ENCODE measurements at regions not wholly inside any gene's neighbourhood (a gene's known extent, or its start where the extent isn't known, plus 50 kb on each side); places are given as distances from the start of the nearest gene placed in this dataset.
"Not testable (repeated sequence)": the region's sequence is repeated elsewhere in the genome, so short reads cannot be mapped to it uniquely, and the experiment has no call there.

DNA sequence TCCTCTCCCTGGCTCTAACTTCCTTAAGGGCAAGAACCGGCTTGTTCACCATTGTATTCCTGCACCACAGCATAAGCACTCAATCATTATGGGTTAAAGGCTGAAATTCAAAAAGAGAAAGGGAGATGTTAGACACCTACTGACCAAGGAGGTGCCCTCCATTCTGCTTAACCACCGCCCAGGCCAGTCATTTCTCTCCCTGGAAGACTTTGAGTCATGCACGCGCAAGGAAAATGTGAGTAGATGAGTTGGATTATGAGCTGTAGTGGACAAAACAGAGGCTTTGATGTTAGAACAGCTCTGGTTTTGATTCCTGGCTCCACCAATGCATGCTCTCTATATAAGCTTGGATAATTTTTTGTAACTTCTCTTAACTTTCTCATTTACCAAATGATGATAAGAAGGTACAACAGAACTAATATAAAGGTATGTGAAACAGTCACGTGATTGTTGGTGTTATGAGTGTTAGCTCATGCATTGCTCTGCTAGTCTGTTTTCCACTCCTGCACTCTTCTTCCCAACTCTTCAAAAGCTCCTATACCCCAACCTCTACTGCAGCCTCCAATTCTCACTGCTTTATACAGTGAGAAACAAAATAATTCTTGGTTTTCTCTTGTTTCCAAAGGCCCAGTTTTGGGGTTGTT is 148.4 kb upstream of the ATP11B start:
- DNase-seq (ENCODE audit: insufficient read length, low spot score) (no peak), FAIRE-seq (no peak)
- TF ChIP-seq TAF1 (IDR thresholded peaks at IDR 0.05; ENCODE audit: low read depth, low read length) (no peak), POLR2A (IDR thresholded peaks at IDR 0.05; ENCODE audit: low read depth, low read length) (no peak), SPI1 (IDR thresholded peaks at IDR 0.05; ENCODE audit: low read depth, low read length) (no peak), POLR2AphosphoS5 (IDR thresholded peaks at IDR 0.05; ENCODE audit: low read depth, low read length) (no peak), POU2F2 (IDR thresholded peaks at IDR 0.05; ENCODE audit: low read depth, low read length) (no peak), PAX5 (IDR thresholded peaks at IDR 0.05; ENCODE audit: insufficient read depth, low read length, severe bottlenecking) (no peak)

- TF ChIP-seq PAX5 (IDR thresholded peaks at IDR 0.05; ENCODE audit: insufficient read depth, low read length, severe bottlenecking), result no peak
- TF ChIP-seq TAF1 (IDR thresholded peaks at IDR 0.05; ENCODE audit: low read depth, low read length), result no peak
- TF ChIP-seq POU2F2 (IDR thresholded peaks at IDR 0.05; ENCODE audit: low read depth, low read length), result no peak
- no peak for TF ChIP-seq POLR2AphosphoS5 (IDR thresholded peaks at IDR 0.05; ENCODE audit: low read depth, low read length)
- no peak for TF ChIP-seq SPI1 (IDR thresholded peaks at IDR 0.05; ENCODE audit: low read depth, low read length)
- no peak for TF ChIP-seq POLR2A (IDR thresholded peaks at IDR 0.05; ENCODE audit: low read depth, low read length)
- DNase-seq (ENCODE audit: insufficient read length, low spot score) (no peak), FAIRE-seq (no peak)
These were observed 142.7 kb upstream of the ATP11B start for GRCh38 chr3:182650568-182651128.

DNA sequence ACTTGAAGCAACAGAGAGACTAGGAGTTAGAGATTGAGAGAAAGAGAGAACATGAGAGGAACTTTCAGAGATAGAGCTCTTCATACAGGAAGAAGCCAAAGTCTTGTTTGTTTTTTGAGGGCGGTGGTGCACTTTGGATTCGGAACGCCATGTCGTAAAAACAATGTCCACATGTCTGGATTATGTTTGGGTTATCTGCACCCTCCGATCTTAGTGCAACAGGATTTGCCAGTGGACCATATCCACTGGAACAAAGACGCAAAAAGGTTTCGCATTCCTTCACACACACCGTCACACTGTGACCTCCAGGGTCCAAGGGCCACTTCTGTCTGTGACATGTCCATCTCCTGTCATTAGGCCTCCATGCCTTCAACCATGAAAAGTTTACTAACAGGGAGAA is 141.8 kb upstream of the ATP11B start:
- no peak for FAIRE-seq
- no peak for DNase-seq (ENCODE audit: insufficient read length, low spot score)
- no peak for TF ChIP-seq POLR2A (IDR thresholded peaks at IDR 0.05; ENCODE audit: low read depth, low read length)
- TF ChIP-seq POLR2AphosphoS5 (IDR thresholded peaks at IDR 0.05; ENCODE audit: low read depth, low read length), result no peak
- TF ChIP-seq POU2F2 (IDR thresholded peaks at IDR 0.05; ENCODE audit: low read depth, low read length), result no peak
- no peak for TF ChIP-seq SPI1 (IDR thresholded peaks at IDR 0.05; ENCODE audit: low read depth, low read length)
- no peak for TF ChIP-seq PAX5 (IDR thresholded peaks at IDR 0.05; ENCODE audit: insufficient read depth, low read length, severe bottlenecking)
- no peak for TF ChIP-seq TAF1 (IDR thresholded peaks at IDR 0.05; ENCODE audit: low read depth, low read length)

- not testable (repeated sequence) for FAIRE-seq; DNase-seq (ENCODE audit: insufficient read length, low spot score)
These were observed 140.2 kb upstream of the ATP11B start for GRCh38 chr3:182653065-182653464.

DNA sequence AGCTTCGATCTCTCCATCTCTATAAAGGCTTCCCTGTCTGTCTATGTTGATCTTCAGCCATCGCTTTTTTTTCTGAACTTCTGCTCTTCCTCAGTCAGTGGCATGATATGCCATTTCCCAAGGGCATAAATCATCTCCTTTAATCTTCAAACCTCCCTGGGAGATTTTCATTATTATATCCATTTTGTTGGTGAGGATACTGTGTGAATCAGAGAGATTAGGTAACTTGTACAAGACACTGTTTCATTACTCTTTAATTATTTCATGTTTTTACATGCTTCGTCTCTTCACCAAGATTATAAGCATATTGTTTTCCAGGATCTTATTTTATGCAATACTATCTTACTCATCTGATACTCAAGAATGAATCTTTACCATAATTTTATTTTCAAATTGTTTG is 124.8 kb upstream of the ATP11B start:
- FAIRE-seq (no peak), DNase-seq (ENCODE audit: insufficient read length, low spot score) (no peak)
- no peak for TF ChIP-seq PAX5 (IDR thresholded peaks at IDR 0.05; ENCODE audit: insufficient read depth, low read length, severe bottlenecking)
- no peak for TF ChIP-seq POLR2AphosphoS5 (IDR thresholded peaks at IDR 0.05; ENCODE audit: low read depth, low read length)
- no peak for TF ChIP-seq TAF1 (IDR thresholded peaks at IDR 0.05; ENCODE audit: low read depth, low read length)
- no peak for TF ChIP-seq POLR2A (IDR thresholded peaks at IDR 0.05; ENCODE audit: low read depth, low read length)
- TF ChIP-seq SPI1 (IDR thresholded peaks at IDR 0.05; ENCODE audit: low read depth, low read length), result no peak
- no peak for TF ChIP-seq POU2F2 (IDR thresholded peaks at IDR 0.05; ENCODE audit: low read depth, low read length)

- no peak for FAIRE-seq
- no peak for TF ChIP-seq SPI1 (IDR thresholded peaks at IDR 0.05; ENCODE audit: low read depth, low read length)
- no peak for TF ChIP-seq POLR2AphosphoS5 (IDR thresholded peaks at IDR 0.05; ENCODE audit: low read depth, low read length)
- TF ChIP-seq POLR2A (IDR thresholded peaks at IDR 0.05; ENCODE audit: low read depth, low read length), result no peak
- no peak for TF ChIP-seq PAX5 (IDR thresholded peaks at IDR 0.05; ENCODE audit: insufficient read depth, low read length, severe bottlenecking)
- TF ChIP-seq TAF1 (IDR thresholded peaks at IDR 0.05; ENCODE audit: low read depth, low read length), result no peak
- TF ChIP-seq POU2F2 (IDR thresholded peaks at IDR 0.05; ENCODE audit: low read depth, low read length), result no peak
- DNase-seq (ENCODE audit: insufficient read length, low spot score), result no peak
These were observed 124.3 kb upstream of the ATP11B start for GRCh38 chr3:182668974-182669373.

- TF ChIP-seq POLR2A (IDR thresholded peaks at IDR 0.05; ENCODE audit: low read depth, low read length) (no peak), TAF1 (IDR thresholded peaks at IDR 0.05; ENCODE audit: low read depth, low read length) (no peak), PAX5 (IDR thresholded peaks at IDR 0.05; ENCODE audit: insufficient read depth, low read length, severe bottlenecking) (no peak), POU2F2 (IDR thresholded peaks at IDR 0.05; ENCODE audit: low read depth, low read length) (no peak), SPI1 (IDR thresholded peaks at IDR 0.05; ENCODE audit: low read depth, low read length) (no peak), POLR2AphosphoS5 (IDR thresholded peaks at IDR 0.05; ENCODE audit: low read depth, low read length) (no peak)
- no peak for FAIRE-seq
These were observed 121.8 kb upstream of the ATP11B start for GRCh38 chr3:182671541-182671940.

DNA sequence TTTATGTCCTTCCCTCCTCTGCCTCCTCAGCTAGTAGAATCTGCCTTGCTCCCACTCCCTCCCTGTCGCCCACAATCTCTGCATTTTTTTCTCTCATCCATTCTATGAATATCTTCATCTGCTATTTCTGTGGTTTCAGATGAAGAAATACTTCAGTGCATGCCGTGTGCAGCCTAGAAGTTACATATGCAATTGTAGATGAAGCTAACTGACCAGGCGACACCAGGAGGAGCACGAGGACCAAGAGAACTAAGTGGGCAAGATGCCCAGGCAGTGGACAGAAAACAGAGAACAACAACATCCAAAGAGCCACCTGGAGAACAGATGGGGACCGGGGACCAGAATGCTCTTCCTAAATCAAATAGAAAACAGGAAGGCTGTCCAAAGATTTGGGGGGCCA is 121.4 kb upstream of the ATP11B start:
- FAIRE-seq (no peak), DNase-seq (ENCODE audit: insufficient read length, low spot score) (no peak)
- TF ChIP-seq POU2F2 (IDR thresholded peaks at IDR 0.05; ENCODE audit: low read depth, low read length), result no peak
- TF ChIP-seq SPI1 (IDR thresholded peaks at IDR 0.05; ENCODE audit: low read depth, low read length), result no peak

More at GRCh38 chr3:182671541-182671940, 121.8 kb upstream of the ATP11B start:
- DNase-seq (ENCODE audit: insufficient read length, low spot score), result no peak

DNA sequence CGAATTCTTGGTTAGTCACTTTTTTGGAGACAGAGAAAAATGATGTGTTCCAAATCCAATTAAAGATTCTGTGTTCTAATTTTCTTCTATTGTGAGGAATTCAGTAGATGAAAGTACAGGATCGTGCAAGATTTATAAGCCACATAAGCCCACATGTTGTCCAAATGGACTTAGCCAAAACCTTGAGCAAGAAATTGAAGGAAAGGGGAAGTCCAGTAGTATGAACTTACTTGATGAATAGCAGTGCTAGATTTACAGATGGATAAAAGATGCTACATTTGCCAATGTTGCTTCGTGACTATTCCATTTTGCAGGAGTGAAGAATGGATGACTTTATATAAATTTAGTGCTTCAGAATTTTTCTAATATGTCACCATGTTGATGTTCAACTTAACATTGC is 120.0 kb upstream of the ATP11B start:
- DNase-seq (ENCODE audit: insufficient read length, low spot score), result no peak
- FAIRE-seq, result no peak
- TF ChIP-seq SPI1 (IDR thresholded peaks at IDR 0.05; ENCODE audit: low read depth, low read length) (0 out of 2 replicates have a peak, but pooled peaks have one; percentile 17), POLR2AphosphoS5 (IDR thresholded peaks at IDR 0.05; ENCODE audit: low read depth, low read length) (no peak)
